ENCODE measurements at regions not wholly inside any gene's neighbourhood (a gene's known extent, or its start where the extent isn't known, plus 50 kb on each side); places are given as distances from the start of the nearest gene placed in this dataset.

DNA sequence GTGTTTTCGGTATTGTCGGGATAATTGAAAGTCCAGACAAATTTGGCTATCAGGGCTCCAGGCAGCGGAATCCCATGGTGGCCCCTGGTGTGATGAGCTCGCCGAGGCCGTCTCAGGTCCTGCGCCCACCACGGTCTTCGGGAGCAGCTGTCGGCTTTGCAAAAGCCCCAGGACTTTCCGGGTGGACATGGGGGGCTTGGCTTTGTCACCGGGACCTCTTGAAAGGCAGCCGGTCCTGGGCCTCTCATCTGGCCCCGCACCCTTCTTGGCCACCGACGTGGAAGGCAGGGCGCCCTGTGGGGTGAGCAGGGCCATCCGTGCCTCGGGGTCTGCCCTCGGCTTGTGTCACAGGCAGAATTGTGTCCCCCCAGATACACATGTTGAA is 87.1 kb upstream of the ACTRT2 start:
- Histone ChIP-seq H3K27ac (ENCODE audit: poor library complexity, severe bottlenecking) (no peak overlapping the region), H3K4me1 (ENCODE audit: insufficient read depth, poor library complexity, severe bottlenecking) (no peaks in the 10 kb centered on the region), H3K36me3 (ENCODE audit: low read depth) (no peaks in the 10 kb centered on the region), H3K27me3 (ENCODE audit: insufficient read depth, poor library complexity, severe bottlenecking) (no peaks in the 10 kb centered on the region), H3K9me3 (ENCODE audit: severe bottlenecking) (no peaks in the 10 kb centered on the region), H3K4me3 (ENCODE audit: severe bottlenecking) (no peak overlapping the region)
- no peak for ATAC-seq (ENCODE audit: low read depth)
- TF ChIP-seq CTCF (IDR thresholded peaks at IDR 0.05; ENCODE audit: poor library complexity, severe bottlenecking), result no peak
- DNase-seq (ENCODE audit: low spot score), result peak; percentile 35

DNA sequence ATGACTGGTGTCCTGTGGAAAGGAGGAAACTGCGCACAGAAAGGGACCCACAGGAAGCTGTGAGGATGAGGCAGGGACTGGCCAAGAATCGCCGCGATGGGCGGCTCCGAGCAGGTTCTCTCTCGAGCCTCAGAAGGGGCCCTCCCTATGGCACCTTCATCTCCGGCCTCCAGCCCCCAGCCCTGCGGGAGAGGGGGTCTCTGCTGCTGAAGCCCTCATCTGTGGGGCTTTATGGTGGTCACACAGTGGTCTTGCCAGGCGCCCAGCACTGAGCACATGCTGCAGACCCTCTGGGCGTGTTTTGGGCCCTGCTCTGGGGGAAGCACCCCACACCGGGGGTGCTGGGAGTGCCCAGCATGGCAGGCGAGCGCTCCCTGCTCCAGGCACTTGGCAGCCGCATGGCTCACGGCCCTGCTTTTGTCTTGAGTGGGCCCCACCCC is 86.6 kb upstream of the ACTRT2 start:
- Histone ChIP-seq H3K27ac (ENCODE audit: poor library complexity, severe bottlenecking) (no peak overlapping the region), H3K36me3 (ENCODE audit: low read depth) (no peaks in the 10 kb centered on the region), H3K9me3 (ENCODE audit: severe bottlenecking) (no peaks in the 10 kb centered on the region), H3K4me3 (ENCODE audit: severe bottlenecking) (no peak overlapping the region), H3K4me1 (ENCODE audit: insufficient read depth, poor library complexity, severe bottlenecking) (no peaks in the 10 kb centered on the region), H3K27me3 (ENCODE audit: insufficient read depth, poor library complexity, severe bottlenecking) (no peaks in the 10 kb centered on the region)
- peak; percentile 33 for DNase-seq (ENCODE audit: low spot score)
- no peak for TF ChIP-seq CTCF (IDR thresholded peaks at IDR 0.05; ENCODE audit: poor library complexity, severe bottlenecking)
- ATAC-seq (ENCODE audit: low read depth), result no peak

- Histone ChIP-seq H3K9me3 (ENCODE audit: severe bottlenecking) (no peaks in the 10 kb centered on the region), H3K4me1 (ENCODE audit: insufficient read depth, poor library complexity, severe bottlenecking) (no peaks in the 10 kb centered on the region), H3K27ac (ENCODE audit: poor library complexity, severe bottlenecking) (no peak overlapping the region), H3K4me3 (ENCODE audit: severe bottlenecking) (no peak overlapping the region), H3K36me3 (ENCODE audit: low read depth) (no peaks in the 10 kb centered on the region), H3K27me3 (ENCODE audit: insufficient read depth, poor library complexity, severe bottlenecking) (no peaks in the 10 kb centered on the region)
- ATAC-seq (ENCODE audit: low read depth) (no peak), DNase-seq (ENCODE audit: low spot score) (no peak)
- TF ChIP-seq CTCF (IDR thresholded peaks at IDR 0.05; ENCODE audit: poor library complexity, severe bottlenecking), result no peak
These were observed 86.1 kb upstream of the ACTRT2 start for GRCh38 chr1:2935184-2935583.

DNA sequence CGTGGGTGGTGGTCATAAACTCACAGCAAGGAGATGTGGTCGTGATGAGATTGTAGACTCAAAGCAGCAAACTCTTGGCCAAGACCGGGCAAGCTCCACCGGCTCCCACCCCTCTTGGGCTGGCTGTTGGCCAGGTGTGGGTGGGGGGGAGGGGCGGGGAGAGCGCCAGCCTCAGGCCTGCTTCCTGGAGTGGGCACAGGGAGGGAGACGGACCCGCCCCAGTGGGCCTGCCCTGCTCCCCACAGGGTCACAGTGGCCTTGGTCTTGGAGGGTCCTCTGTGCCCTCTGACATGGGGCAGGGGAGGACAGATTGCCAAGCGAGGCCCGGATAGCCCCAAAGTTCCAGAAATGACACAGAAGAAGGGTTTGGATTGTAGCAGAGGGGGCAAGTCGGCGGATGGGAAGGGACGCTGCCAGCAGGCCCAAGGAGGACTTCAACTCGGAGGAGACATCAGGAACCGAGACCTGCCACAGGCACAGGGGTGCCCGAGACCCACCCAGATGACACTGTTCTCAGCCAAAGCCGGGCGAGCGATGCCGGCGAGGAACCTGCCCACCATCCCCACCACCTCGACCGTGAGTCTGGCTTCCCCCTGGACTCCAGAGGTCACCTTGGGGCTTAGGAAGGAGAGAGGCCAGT is 85.4 kb upstream of the ACTRT2 start:
- H3K4me1 ChIP-seq (ENCODE audit: insufficient read depth, poor library complexity, severe bottlenecking), result no peaks in the 10 kb centered on the region
- H3K36me3 ChIP-seq (ENCODE audit: low read depth), result no peaks in the 10 kb centered on the region
- no peaks in the 10 kb centered on the region for H3K9me3 ChIP-seq (ENCODE audit: severe bottlenecking)
- no peak overlapping the region for H3K27ac ChIP-seq (ENCODE audit: poor library complexity, severe bottlenecking)
- no peak for TF ChIP-seq CTCF (IDR thresholded peaks at IDR 0.05; ENCODE audit: poor library complexity, severe bottlenecking)
- H3K27me3 ChIP-seq (ENCODE audit: insufficient read depth, poor library complexity, severe bottlenecking), result no peaks in the 10 kb centered on the region
- H3K4me3 ChIP-seq (ENCODE audit: severe bottlenecking), result no peak overlapping the region
- no peak for ATAC-seq (ENCODE audit: low read depth)
- peak; percentile 33 for DNase-seq (ENCODE audit: low spot score)
